Lower leg skin (tissue), 4 donors: ENCODE measurements at regions not wholly inside any gene's neighbourhood (a gene's known extent, or its start where the extent isn't known, plus 50 kb on each side); places are given as distances from the start of the nearest gene placed in this dataset.

Experiments used
- DNase-seq, 2 donors: peaks; one replicate each; pipeline ENCODE4 v3.0.0-alpha.2; 2019; ENCODE audit warnings: low spot score in 2 of 2
- H3K4me3 ChIP-seq: fragments of 200-600 bp; sonication (generic); 2 replicates; pipeline ENCODE4 v1.5.1; 2017; ENCODE audit warnings: mild to moderate bottlenecking, low read depth; ENCODE audit not compliant: poor library complexity, severe bottlenecking
- POLR2A ChIP-seq, 2 donors: fragments of 450-650 bp; IDR thresholded peaks; one replicate each; pipeline ENCODE4 v1.6.1; 2016 to 2017; ENCODE audit warnings: antibody characterized with exemption in 2 of 2, mild to moderate bottlenecking in 1 of 2, moderate library complexity in 1 of 2
- WGBS, 2 donors: methylation state at CpG; one replicate each; pipeline ENCODE4 v1.1.5; 2018; 5-methylcytosine and 5-hydroxymethylcytosine counted together
- intact Hi-C: fragments of 100-400 bp; cut with DNase I; formaldehyde crosslinking; loops from one replicate; pipeline ENCODE4 v1.15.0; 2023; ENCODE audit warnings: low total_unique reads
- TF ChIP-seq, protein P1 (sequence below), 3 donors: fragments of 450-650 bp; IDR thresholded peaks; one replicate each; pipeline ENCODE4 v1.5.1; 2016; ENCODE audit warnings: antibody characterized with exemption in 3 of 3, mild to moderate bottlenecking in 3 of 3, moderate library complexity in 2 of 3

DNA sequence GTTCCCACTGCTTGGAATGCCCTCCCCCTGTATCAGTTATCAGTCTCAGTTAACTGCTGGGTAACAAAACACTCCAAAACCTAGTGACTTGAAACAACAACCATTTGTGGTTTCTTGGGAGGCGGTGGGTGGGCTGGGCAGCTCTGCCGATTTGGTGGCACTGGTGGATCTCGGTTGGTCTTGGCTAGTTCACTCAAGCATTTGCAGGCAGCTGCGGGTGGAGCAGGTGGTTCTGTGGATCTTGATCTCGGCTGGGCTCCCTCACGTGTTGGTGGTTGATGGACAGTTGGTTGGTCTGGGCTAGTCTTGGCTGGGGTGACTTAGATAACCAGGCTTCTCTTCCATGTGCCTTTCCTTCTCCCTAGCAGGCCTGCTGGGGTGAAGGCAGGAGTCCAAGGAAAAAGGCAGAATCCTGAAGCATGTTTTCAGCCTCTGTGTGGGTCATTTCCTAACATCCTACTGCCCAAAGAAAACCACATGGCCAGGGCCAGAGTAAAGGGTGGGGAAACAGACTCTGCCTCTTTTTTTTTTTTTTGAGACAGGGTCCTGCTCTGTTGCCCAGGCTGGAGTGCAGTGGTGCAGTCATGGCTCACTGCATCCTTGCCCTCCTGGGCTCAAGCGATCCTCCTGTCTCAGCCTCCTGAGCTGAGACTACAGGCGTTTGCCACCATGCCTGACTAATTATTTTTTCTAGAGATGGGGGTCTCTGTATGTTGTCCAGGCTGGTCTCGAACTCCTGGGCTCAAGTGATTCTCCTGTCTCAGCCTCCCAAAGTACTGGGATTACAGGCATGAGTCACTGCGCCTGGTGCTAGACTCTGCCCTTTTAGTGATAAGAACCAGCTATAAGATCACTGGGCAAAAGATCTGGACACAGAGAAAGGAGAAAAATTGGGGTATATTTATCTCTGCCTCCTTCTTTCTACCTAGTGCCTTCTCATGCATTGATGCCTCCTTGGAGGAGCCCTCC lies 183.7 kb downstream of the RGS3 start:
- no peak overlapping the region for H3K4me3 ChIP-seq
- TF ChIP-seq, protein P1, sequence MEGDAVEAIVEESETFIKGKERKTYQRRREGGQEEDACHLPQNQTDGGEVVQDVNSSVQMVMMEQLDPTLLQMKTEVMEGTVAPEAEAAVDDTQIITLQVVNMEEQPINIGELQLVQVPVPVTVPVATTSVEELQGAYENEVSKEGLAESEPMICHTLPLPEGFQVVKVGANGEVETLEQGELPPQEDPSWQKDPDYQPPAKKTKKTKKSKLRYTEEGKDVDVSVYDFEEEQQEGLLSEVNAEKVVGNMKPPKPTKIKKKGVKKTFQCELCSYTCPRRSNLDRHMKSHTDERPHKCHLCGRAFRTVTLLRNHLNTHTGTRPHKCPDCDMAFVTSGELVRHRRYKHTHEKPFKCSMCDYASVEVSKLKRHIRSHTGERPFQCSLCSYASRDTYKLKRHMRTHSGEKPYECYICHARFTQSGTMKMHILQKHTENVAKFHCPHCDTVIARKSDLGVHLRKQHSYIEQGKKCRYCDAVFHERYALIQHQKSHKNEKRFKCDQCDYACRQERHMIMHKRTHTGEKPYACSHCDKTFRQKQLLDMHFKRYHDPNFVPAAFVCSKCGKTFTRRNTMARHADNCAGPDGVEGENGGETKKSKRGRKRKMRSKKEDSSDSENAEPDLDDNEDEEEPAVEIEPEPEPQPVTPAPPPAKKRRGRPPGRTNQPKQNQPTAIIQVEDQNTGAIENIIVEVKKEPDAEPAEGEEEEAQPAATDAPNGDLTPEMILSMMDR (IDR thresholded peaks at IDR 0.05), result no peak
- TF ChIP-seq POLR2A (IDR thresholded peaks at IDR 0.05), result no peak
- DNase-seq, result peak in 1 of 2 donors; percentile 83
- intact Hi-C loops, result no loop called here
- WGBS, 2 donors, result 95 to 96% methylated on average over 10 of the region's 10 CpGs

DNA sequence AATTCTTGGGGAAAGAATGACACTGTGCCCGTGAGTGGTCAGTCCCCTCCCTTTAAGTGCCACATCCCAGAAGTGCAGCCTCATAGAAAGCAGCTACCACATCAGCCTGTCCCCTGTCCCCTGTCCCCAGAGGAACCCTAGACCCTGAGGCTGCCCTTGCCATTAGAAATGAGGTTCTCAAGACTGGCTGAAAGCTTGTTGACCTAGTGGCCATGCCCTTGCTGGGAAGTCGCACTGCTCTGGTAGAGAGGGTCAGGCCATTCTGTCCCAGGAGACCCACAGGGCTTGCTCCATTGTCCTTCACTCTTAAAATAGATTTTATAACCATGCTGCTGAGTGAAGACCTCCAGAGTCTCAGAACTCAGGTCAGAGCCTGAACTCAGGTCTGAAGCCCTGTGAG lies 184.5 kb downstream of the RGS3 start:
- no peak overlapping the region for H3K4me3 ChIP-seq
- DNase-seq, result no peak
- WGBS, 2 donors, result 70 to 72% methylated on average over 2 of the region's 2 CpGs
- no peak for TF ChIP-seq POLR2A (IDR thresholded peaks at IDR 0.05)
- TF ChIP-seq, protein P1 (IDR thresholded peaks at IDR 0.05), result no peak
- intact Hi-C loops, result no loop called here

DNA sequence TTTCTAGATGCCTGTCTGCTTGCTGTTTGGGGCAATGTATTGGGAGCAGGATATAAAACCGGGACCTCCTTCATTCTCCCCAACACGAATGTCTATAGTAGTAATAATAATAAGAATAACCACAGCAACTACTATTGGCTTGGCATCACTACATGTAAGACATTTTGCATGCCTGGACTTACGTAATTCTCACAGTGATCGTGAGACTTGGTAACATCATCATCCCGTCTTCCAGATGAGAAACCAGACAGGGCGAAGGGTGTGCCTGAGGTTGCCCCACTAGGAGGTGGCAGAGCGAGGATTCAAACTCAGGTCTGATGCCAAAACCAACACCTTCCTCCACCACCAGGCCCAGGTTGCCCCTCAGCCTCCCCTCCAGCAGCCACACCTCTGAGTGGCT lies 185.1 kb downstream of the RGS3 start:
- intact Hi-C loops, result no loop called here
- no peak for DNase-seq

DNA sequence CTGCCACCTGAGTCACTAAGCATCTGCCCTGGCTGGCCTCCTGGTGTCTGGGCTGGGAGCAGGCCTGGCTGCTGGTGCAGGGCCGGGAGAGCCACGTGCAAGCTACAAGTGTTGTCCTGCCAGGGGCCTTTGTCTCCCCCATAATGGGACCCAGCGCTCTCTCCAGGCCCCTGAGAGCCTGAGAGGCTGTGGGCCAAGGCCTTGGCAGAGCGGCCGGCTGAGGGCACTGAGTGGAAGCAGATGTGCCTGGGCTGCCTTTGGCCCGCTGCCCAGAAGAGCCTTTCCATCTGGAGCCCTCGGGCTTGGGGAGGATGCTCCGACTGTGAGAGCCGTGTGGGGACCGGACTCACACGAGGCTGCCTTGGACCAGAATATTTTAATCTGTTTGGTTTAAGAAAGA lies 185.5 kb downstream of the RGS3 start:
- DNase-seq, result no peak
- H3K4me3 ChIP-seq, result no peak overlapping the region
- 45 to 48% methylated on average over 8 to 11 of the region's 11 CpGs for WGBS, 2 donors
- intact Hi-C loops, result no loop called here
- TF ChIP-seq, protein P1 (IDR thresholded peaks at IDR 0.05), result no peak
- no peak for TF ChIP-seq POLR2A (IDR thresholded peaks at IDR 0.05)

More for the DNA sequence above, 185.1 kb downstream of the RGS3 start:
- H3K4me3 ChIP-seq, result no peak overlapping the region
- TF ChIP-seq, protein P1 (IDR thresholded peaks at IDR 0.05), result no peak
- no peak for TF ChIP-seq POLR2A (IDR thresholded peaks at IDR 0.05)
- 65 to 80% methylated on average over 7 of the region's 7 CpGs for WGBS, 2 donors

DNA sequence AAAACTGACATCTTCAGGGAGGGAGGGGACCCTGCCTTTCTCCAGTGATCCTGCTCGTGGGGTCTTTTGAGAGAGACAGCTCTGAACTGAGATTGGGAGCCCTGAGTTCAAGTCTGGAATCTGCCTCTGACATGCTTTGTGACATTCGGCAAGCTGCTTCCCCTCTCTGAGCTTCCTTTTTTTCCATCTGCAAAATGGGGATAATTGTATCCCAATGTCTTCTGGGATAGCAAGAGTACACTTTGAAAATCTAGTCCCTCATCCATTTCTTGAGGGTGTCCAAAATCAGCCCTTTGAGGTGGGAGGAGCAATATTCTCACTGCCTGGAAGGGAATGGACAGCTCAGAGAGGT lies 186.3 kb downstream of the RGS3 start:
- WGBS, 2 donors, result 83 to 85% methylated on average over 2 of the region's 2 CpGs

More for the DNA sequence above, 186.3 kb downstream of the RGS3 start:
- no peak overlapping the region for H3K4me3 ChIP-seq
- TF ChIP-seq, protein P1 (IDR thresholded peaks at IDR 0.05), result no peak
- no peak for TF ChIP-seq POLR2A (IDR thresholded peaks at IDR 0.05)
- no peak for DNase-seq
- intact Hi-C loops, result loop anchor here (10.0 kb wide), 1 partner anchor 355 kb away; no protein-coding TSS in a partner anchor
